ENCODE measurements at regions not wholly inside any gene's neighbourhood (a gene's known extent, or its start where the extent isn't known, plus 50 kb on each side); places are given as distances from the start of the nearest gene placed in this dataset.

DNA sequence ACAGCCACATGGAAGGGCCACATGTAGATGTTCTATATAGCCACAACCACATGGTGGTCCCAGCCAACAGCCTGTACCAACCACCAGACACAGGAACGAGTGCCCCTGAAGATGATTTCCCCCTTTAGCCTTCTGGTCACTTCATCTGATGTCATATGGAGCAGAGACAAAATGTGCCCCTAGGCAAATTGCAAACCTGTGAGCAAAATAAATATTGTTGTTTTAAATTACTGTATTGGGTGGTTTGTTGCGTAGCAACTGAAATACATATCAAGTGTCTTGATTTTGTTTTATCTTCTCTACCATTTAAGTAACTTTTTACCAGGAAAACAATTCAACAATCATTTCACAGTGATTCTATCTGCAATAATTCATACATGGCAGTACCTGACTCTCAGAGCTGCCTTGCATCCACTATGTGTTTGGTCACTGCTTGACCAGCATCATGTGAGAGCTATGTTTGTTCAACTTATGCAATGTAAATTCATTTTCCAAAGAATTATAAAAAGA, 142.5 kb upstream of the VLDLR start:
- peaks cover 3% of the 10 kb centered on the region; the same call in 1 of the 3 replicates for H3K9me3 Mint-ChIP-seq
- Histone ChIP-seq H3K4me3 (no peak overlapping the region), H3K4me1 (ENCODE audit: insufficient read depth) (peaks cover 7% of the 10 kb centered on the region; the same call in 1 of the 2 replicates), H3K27me3 (ENCODE audit: insufficient read depth) (no peaks in the 10 kb centered on the region), H3K79me2 (replicated peaks; ENCODE audit: insufficient read depth) (no peaks in the 10 kb centered on the region), H3F3A (replicated peaks; ENCODE audit: low read depth) (no peaks in the 10 kb centered on the region), H3K4me2 (no peak overlapping the region), H3K27ac (ENCODE audit: low read depth) (no peak overlapping the region), H3K36me3 (ENCODE audit: insufficient read depth) (no peaks in the 10 kb centered on the region), H2AFZ (no peak overlapping the region), H4K20me1 (replicated peaks; ENCODE audit: insufficient read depth) (no peaks in the 10 kb centered on the region), H3K9me2 (ENCODE audit: insufficient read depth) (no peaks in the 10 kb centered on the region; the same call in 1 of the 2 replicates)
- no peak for TF ChIP-seq STAT1 (IDR thresholded peaks at IDR 0.05; ENCODE audit: unreplicated experiment)
- TF ChIP-seq EZH2 (IDR thresholded peaks at IDR 0.05; ENCODE audit: low read depth, unreplicated experiment), result no peak
- no peak for TF ChIP-seq NANOG (IDR thresholded peaks at IDR 0.05; ENCODE audit: borderline replicate concordance)
- TF ChIP-seq, protein P1, sequence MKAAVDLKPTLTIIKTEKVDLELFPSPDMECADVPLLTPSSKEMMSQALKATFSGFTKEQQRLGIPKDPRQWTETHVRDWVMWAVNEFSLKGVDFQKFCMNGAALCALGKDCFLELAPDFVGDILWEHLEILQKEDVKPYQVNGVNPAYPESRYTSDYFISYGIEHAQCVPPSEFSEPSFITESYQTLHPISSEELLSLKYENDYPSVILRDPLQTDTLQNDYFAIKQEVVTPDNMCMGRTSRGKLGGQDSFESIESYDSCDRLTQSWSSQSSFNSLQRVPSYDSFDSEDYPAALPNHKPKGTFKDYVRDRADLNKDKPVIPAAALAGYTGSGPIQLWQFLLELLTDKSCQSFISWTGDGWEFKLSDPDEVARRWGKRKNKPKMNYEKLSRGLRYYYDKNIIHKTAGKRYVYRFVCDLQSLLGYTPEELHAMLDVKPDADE (IDR thresholded peaks at IDR 0.05), result no peak
- TF ChIP-seq ZNF114 (CRISPR knock-in tag; IDR thresholded peaks at IDR 0.05), result no peak
- TF ChIP-seq, protein P2, sequence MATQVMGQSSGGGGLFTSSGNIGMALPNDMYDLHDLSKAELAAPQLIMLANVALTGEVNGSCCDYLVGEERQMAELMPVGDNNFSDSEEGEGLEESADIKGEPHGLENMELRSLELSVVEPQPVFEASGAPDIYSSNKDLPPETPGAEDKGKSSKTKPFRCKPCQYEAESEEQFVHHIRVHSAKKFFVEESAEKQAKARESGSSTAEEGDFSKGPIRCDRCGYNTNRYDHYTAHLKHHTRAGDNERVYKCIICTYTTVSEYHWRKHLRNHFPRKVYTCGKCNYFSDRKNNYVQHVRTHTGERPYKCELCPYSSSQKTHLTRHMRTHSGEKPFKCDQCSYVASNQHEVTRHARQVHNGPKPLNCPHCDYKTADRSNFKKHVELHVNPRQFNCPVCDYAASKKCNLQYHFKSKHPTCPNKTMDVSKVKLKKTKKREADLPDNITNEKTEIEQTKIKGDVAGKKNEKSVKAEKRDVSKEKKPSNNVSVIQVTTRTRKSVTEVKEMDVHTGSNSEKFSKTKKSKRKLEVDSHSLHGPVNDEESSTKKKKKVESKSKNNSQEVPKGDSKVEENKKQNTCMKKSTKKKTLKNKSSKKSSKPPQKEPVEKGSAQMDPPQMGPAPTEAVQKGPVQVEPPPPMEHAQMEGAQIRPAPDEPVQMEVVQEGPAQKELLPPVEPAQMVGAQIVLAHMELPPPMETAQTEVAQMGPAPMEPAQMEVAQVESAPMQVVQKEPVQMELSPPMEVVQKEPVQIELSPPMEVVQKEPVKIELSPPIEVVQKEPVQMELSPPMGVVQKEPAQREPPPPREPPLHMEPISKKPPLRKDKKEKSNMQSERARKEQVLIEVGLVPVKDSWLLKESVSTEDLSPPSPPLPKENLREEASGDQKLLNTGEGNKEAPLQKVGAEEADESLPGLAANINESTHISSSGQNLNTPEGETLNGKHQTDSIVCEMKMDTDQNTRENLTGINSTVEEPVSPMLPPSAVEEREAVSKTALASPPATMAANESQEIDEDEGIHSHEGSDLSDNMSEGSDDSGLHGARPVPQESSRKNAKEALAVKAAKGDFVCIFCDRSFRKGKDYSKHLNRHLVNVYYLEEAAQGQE (IDR thresholded peaks at IDR 0.05; ENCODE audit: unreplicated experiment), result no peak
- no peak for TF ChIP-seq JUNB (IDR thresholded peaks at IDR 0.05; ENCODE audit: unreplicated experiment)
- TF ChIP-seq EZH2phosphoT487 (IDR thresholded peaks at IDR 0.05; ENCODE audit: unreplicated experiment), result no peak
- no peak for TF ChIP-seq ZNF331 (CRISPR knock-in tag; IDR thresholded peaks at IDR 0.05; ENCODE audit: low read depth)
- no peak for TF ChIP-seq ZNF462 (CRISPR knock-in tag; IDR thresholded peaks at IDR 0.05)
- TF ChIP-seq CREB1 (CRISPR knock-in tag; IDR thresholded peaks at IDR 0.05; ENCODE audit: low read depth), result no peak
- TF ChIP-seq, protein P3, sequence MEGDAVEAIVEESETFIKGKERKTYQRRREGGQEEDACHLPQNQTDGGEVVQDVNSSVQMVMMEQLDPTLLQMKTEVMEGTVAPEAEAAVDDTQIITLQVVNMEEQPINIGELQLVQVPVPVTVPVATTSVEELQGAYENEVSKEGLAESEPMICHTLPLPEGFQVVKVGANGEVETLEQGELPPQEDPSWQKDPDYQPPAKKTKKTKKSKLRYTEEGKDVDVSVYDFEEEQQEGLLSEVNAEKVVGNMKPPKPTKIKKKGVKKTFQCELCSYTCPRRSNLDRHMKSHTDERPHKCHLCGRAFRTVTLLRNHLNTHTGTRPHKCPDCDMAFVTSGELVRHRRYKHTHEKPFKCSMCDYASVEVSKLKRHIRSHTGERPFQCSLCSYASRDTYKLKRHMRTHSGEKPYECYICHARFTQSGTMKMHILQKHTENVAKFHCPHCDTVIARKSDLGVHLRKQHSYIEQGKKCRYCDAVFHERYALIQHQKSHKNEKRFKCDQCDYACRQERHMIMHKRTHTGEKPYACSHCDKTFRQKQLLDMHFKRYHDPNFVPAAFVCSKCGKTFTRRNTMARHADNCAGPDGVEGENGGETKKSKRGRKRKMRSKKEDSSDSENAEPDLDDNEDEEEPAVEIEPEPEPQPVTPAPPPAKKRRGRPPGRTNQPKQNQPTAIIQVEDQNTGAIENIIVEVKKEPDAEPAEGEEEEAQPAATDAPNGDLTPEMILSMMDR (conservative IDR thresholded peaks at IDR 0.05; ENCODE audit: low read depth in 2 of 2), result no peak
- TF ChIP-seq POLR2AphosphoS5 (IDR thresholded peaks at IDR 0.05; ENCODE audit: low read depth), result no peak
- peaks cover 9% of the 10 kb centered on the region; the same call in 2 of the 3 replicates for H3K4me1 Mint-ChIP-seq
- no peak overlapping the region for H3K4me3 Mint-ChIP-seq
- H3K36me3 Mint-ChIP-seq (ENCODE audit: low read depth), result peaks cover 3% of the 10 kb centered on the region; the same call in 2 of the 3 replicates
- H3K27me3 Mint-ChIP-seq (ENCODE audit: insufficient read depth, low read depth, poor library complexity), result no peaks in the 10 kb centered on the region
- ATAC-seq (no peak), DNase-seq (ENCODE audit: low spot score) (no peak)
- no peak overlapping the region for H3K27ac Mint-ChIP-seq
